Smooth muscle cell of the brain vasculature (primary cell): ENCODE measurements at regions not wholly inside any gene's neighbourhood (a gene's known extent, or its start where the extent isn't known, plus 50 kb on each side); places are given as distances from the start of the nearest gene placed in this dataset.

Experiments
- DNase-seq: peaks from one replicate; pipeline ENCODE4 v3.0.0-alpha.2; 2012; ENCODE audit warnings: low read depth, low spot score

DNA sequence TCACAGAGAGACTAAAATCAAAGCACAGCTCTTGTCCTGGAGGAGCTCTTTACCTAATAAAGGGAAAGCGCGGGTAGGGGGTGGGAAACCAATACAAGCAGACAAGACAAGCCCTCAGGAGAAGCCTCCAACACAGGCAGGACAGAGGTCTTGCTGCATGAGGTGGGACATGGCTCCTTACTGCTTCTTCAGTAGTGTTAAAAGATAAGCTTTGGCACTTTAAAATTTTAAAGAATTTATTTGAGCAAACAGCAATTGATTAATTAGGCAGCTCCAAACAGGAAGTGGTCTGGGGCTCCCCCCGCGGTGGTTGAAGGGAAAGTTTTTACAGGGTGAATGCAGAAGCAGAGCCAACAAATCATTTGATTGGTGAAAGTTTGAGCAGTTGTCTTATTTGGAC is 50.3 kb upstream of the MACC1 start:
- DNase-seq, result no peak

- DNase-seq, result no peak
Observed at GRCh38 chr7:20268824-20269223, 51.6 kb upstream of the MACC1 start.

DNA sequence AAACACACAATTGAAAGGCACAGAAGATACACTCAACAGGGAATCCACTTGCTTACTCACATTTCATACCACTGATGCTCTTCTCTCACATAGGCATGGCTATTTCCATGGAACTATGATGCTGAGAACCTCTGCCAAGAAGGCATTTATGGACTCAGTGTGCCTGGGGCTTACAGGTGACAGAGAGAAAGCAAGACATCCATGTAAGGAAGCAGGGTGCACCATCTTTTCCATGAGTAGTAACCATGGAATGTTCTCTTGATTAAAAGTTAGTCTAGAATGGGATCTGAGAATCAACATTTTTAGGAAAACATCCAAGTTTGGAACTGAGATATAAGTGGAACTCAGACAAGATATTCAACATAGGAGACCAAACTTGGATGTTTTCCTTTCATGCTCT is 52.5 kb upstream of the MACC1 start:
- DNase-seq, result no peak

- DNase-seq, result no peak
Observed at GRCh38 chr7:20270371-20270770, 53.2 kb upstream of the MACC1 start.

- no peak for DNase-seq
Observed at GRCh38 chr7:20270867-20271266, 53.7 kb upstream of the MACC1 start.

GRCh38 chr7:20275637-20276036 is 55.1 kb upstream of the ITGB8 start:
- DNase-seq, result no peak

DNA sequence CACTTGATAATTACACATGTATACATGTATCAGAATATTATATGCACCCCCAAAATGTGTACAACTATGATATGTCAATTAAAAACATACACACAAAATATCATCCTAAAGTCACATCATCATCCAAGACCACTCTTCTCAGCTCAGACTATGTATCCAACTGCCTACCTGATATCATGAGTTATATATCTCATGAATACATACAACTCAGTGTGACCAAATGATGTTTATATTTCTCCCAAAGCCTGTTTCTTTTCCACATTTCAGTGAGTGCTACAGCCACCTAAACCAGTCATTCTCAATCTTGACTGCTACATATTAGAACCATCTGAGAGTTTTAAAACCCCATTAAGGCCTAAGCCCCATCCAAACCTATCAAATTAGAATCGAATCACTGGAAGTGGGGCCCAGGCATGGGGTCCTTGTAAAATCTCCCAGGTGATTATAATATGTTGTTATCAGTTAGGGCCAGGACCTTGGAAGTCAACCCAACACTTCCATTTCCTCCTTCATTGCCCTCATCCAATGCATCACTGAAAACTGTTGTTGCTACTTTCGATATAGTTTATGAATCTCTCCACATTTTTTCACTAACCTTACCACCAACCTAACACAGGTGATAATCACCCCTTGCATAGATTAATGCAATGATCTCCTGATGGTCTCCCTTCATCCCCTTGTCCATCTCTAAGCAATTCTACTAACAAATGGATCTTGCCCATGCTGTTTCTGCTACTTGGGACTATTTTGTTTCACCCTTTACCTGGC is 53.8 kb upstream of the ITGB8 start:
- no peak for DNase-seq

GRCh38 chr7:20279979-20280378 is 50.7 kb upstream of the ITGB8 start:
- DNase-seq, result no peak

DNA sequence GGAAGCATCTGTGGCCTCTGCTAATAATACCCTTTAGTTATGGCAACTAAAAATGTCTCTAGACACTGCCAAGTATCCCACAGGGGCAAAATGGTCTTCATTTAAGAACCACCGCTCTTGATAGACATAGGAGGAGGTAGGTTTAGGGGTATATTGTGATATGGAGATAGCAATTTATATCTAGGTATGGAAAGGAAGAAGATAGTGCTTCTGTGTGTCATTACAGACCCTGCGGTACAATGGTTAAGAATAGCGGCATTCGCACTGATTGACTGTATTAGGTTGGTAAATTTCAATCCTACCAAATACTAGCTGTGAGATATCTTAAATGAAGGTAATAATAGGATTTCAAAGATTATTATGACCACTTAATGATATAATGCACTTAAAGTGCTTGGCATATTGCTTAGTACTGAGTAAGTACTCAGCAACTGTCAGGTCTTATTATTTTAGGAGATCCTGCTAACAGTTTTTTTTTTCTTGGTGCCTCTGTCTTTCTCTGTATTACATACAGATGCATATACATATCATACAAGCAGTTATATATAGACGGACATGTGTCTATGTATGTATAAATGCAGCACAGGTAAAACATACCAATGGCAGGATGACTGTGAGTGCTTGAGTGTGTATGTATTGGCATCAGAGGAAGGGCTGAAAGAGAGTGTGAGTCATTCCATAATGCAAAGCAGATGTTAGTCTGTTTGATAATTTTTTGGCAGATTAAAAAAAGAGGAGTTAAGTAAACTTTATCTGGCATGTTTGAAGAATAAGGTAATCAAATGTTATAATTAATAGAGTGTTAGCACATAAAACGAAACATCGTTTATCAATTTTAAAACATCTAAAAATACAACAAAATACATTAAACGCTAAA is 50.0 kb upstream of the ITGB8 start:
- peak; percentile 47 for DNase-seq
